GM12878 (cell line): ENCODE measurements at regions not wholly inside any gene's neighbourhood (a gene's known extent, or its start where the extent isn't known, plus 50 kb on each side); places are given as distances from the start of the nearest gene placed in this dataset.

Experiments used
- ATAC-seq: fragments of 200-7000 bp; cut with Tn5 transposase; 3 replicates; pipeline ENCODE4 v1.9.1; 2020; ENCODE audit warnings: mild to moderate bottlenecking, moderate library complexity
- BruUV-seq: library from RNA; stranded (reverse); fragments of 400-500 nt; replicated peaks from 2 replicates; lab custom pipeline; 2021; lab: Mats Ljungman, UMichigan
- CTCF ChIA-PET: fragments of 300-600 bp; sonication (Branson Sonifier 250); formaldehyde crosslinking; extraction: SDS; loops from one replicate; lab custom pipeline; 2021; ENCODE audit warnings: inconsistent platforms; lab: Yijun Ruan, JAX
- POLR2A ChIA-PET: fragments of 350-600 bp; formaldehyde crosslinking; extraction: SDS; loops from one replicate; lab custom pipeline; 2021; ENCODE audit warnings: inconsistent platforms; lab: Charles Lee
- RAD21 ChIA-PET: fragments of 300-600 bp; sonication (Branson Sonifier 250); formaldehyde crosslinking; loops from one replicate; lab custom pipeline; 2023; ENCODE audit warnings: antibody characterized with exemption; ENCODE audit not compliant: unreplicated experiment; lab: Charles Lee
- SMC1A ChIA-PET: fragments of 300-600 bp; sonication (Branson Sonifier 250); formaldehyde crosslinking; loops from one replicate; lab custom pipeline; 2023; ENCODE audit not compliant: unreplicated experiment, uncharacterized antibody; lab: Charles Lee
- DNase-seq: peaks from one replicate; pipeline ENCODE4 v3.0.0-alpha.2; 2011; ENCODE audit warnings: low read depth, low spot score
- FAIRE-seq: peaks from 3 replicates; lab custom pipeline; 2011; peaks lifted over from hg19 to GRCh38; lab: Jason Lieb, UNC
- H2AFZ ChIP-seq: 2 replicates; pipeline ENCODE4 v1.6.0; 2011; ENCODE audit warnings: low read depth, low read length, control low read depth; ENCODE audit not compliant: control insufficient read depth
- H3K27ac ChIP-seq: 2 replicates; pipeline ENCODE4 v1.5.1; 2011; ENCODE audit warnings: control low read depth; ENCODE audit not compliant: control insufficient read depth, insufficient read depth
- H3K27me3 ChIP-seq, 2 experiments: replicated peaks in 1 of 2; 2 replicates each; pipeline versions ENCODE4 v1.6.0 to v1.6.1; 2011; ENCODE audit warnings: low read length in 1 of 2; ENCODE audit not compliant: control insufficient read depth in 2 of 2, insufficient read depth in 2 of 2
- H3K36me3 ChIP-seq, 2 experiments: 2 replicates each; pipeline ENCODE4 v1.5.1; 2011; ENCODE audit warnings: low read length in 1 of 2; ENCODE audit not compliant: control insufficient read depth in 2 of 2, insufficient read depth in 2 of 2
- H3K4me1 ChIP-seq: 2 replicates; pipeline ENCODE4 v1.6.1; 2011; ENCODE audit warnings: mild to moderate bottlenecking, low read length, moderate library complexity, mixed read lengths; ENCODE audit not compliant: control insufficient read depth, insufficient read depth
- H3K4me2 ChIP-seq: 2 replicates; pipeline ENCODE4 v1.6.0; 2011; ENCODE audit warnings: control low read depth; ENCODE audit not compliant: control insufficient read depth, insufficient read depth
- H3K4me3 ChIP-seq: fragments of 200-600 bp; sonication (generic); 2 replicates; pipeline ENCODE4 v1.5.1; 2016
- H3K79me2 ChIP-seq: 2 replicates; pipeline ENCODE4 v1.6.0; 2011; ENCODE audit warnings: low read length; ENCODE audit not compliant: control insufficient read depth, insufficient read depth
- H3K9ac ChIP-seq: 2 replicates; pipeline ENCODE4 v1.8.0; 2011; ENCODE audit warnings: low read length, control low read depth, mixed read lengths; ENCODE audit not compliant: control insufficient read depth, insufficient read depth
- H3K9me3 ChIP-seq: replicated peaks from 3 replicates; pipeline ENCODE4 v1.5.1; 2011; ENCODE audit warnings: mild to moderate bottlenecking, low read length; ENCODE audit not compliant: control insufficient read depth, insufficient read depth
- H4K20me1 ChIP-seq: 2 replicates; pipeline ENCODE4 v1.6.0; 2011; ENCODE audit not compliant: control insufficient read depth, insufficient read depth
- ESRRA ChIP-seq: IDR thresholded peaks from 2 replicates; pipeline ENCODE4 v1.6.1; 2012; ENCODE audit warnings: mild to moderate bottlenecking, low read length, improper control_type of control experiment
- FOS ChIP-seq: IDR thresholded peaks from 3 replicates; pipeline ENCODE4 v1.6.1; 2011; ENCODE audit warnings: borderline replicate concordance; ENCODE audit not compliant: insufficient read length; ENCODE audit errors: extremely low read depth
- KLF5 ChIP-seq: fragments of 450-650 bp; IDR thresholded peaks from 2 replicates; pipeline ENCODE4 v1.6.1; 2014; ENCODE audit warnings: mild to moderate bottlenecking; ENCODE audit not compliant: partially characterized antibody
- MEF2A ChIP-seq: IDR thresholded peaks from 2 replicates; pipeline ENCODE4 v1.6.1; 2011; ENCODE audit warnings: low read depth, mild to moderate bottlenecking, low read length, moderate library complexity; ENCODE audit not compliant: insufficient read depth
- NFIC ChIP-seq: IDR thresholded peaks from 2 replicates; pipeline ENCODE4 v1.6.1; 2012; ENCODE audit warnings: low read depth, mild to moderate bottlenecking, inconsistent platforms, low read length, moderate library complexity
- NFXL1 ChIP-seq: fragments of 450-650 bp; IDR thresholded peaks from 2 replicates; pipeline ENCODE4 v1.6.1; 2017; ENCODE audit warnings: antibody characterized with exemption, mild to moderate bottlenecking, borderline replicate concordance
- PML ChIP-seq: IDR thresholded peaks from 2 replicates; pipeline ENCODE4 v1.6.1; 2012; ENCODE audit warnings: low read length, inconsistent platforms
- POLR2A ChIP-seq: IDR thresholded peaks from 2 replicates; pipeline ENCODE4 v1.6.1; 2011; ENCODE audit warnings: low read depth, mild to moderate bottlenecking, low read length
- RBBP5 ChIP-seq: fragments of 200-600 bp; sonication (generic); conservative IDR thresholded peaks from 2 replicates; pipeline ENCODE4 v1.6.1; 2016
- RFX5 ChIP-seq: IDR thresholded peaks from 2 replicates; pipeline ENCODE4 v1.6.1; 2011; ENCODE audit warnings: low read depth, low read length, improper control_type of control experiment
- RUNX3 ChIP-seq: IDR thresholded peaks from 2 replicates; pipeline ENCODE4 v1.6.1; 2012; ENCODE audit warnings: low read length, inconsistent platforms
- SMARCA5 ChIP-seq: fragments of 450-650 bp; IDR thresholded peaks from 2 replicates; pipeline ENCODE4 v1.6.1; 2017; ENCODE audit warnings: mild to moderate bottlenecking
- SMC3 ChIP-seq: IDR thresholded peaks from 2 replicates; pipeline ENCODE4 v1.6.1; 2011; ENCODE audit warnings: low read length, improper control_type of control experiment, borderline replicate concordance
- SP1 ChIP-seq: IDR thresholded peaks from one replicate; pipeline ENCODE4 v1.6.1; 2011; ENCODE audit warnings: low read depth, low read length
- ZNF622 ChIP-seq: fragments of 450-650 bp; IDR thresholded peaks from 2 replicates; pipeline ENCODE4 v1.6.1; 2017; ENCODE audit warnings: mild to moderate bottlenecking, inconsistent platforms
- WGBS: methylation state at CpG from one replicate; pipeline ENCODE4 v1.1.6; 2016; ENCODE audit warnings: low lambda C conversion rate; ENCODE audit not compliant: insufficient replicate concordance, insufficient coverage; ENCODE audit errors: missing lambda C conversion rate; 5-methylcytosine and 5-hydroxymethylcytosine counted together
- in situ Hi-C: fragments of 300-500 bp; cut with MboI; formaldehyde crosslinking; loops from 9 replicates; pipeline ENCODE4 v1.14.3; 2018; ENCODE audit warnings: mixed read lengths
- intact Hi-C: fragments of 100-400 bp; cut with micrococcal nuclease; formaldehyde crosslinking; loops from one replicate; pipeline ENCODE4 v1.14.2; 2022; ENCODE audit not compliant: unreplicated experiment
- TF ChIP-seq, protein P1 (sequence below): fragments of 450-650 bp; IDR thresholded peaks from 2 replicates; pipeline ENCODE4 v1.6.1; 2016; ENCODE audit warnings: mild to moderate bottlenecking
- TF ChIP-seq, protein P2 (sequence below): IDR thresholded peaks from 2 replicates; pipeline ENCODE4 v1.6.1; 2012; ENCODE audit warnings: low read depth, low read length, improper control_type of control experiment
- TF ChIP-seq, protein P3 (sequence below): IDR thresholded peaks from 2 replicates; pipeline ENCODE4 v1.6.1; 2012; ENCODE audit warnings: improper control_type of control experiment, low read depth, low read length; ENCODE audit not compliant: insufficient replicate concordance
- TF ChIP-seq, protein P4 (sequence below): IDR thresholded peaks from 2 replicates; pipeline ENCODE4 v1.6.1; 2011; ENCODE audit warnings: borderline replicate concordance, low read depth, mild to moderate bottlenecking, moderate library complexity, mixed read lengths, low read length; ENCODE audit not compliant: insufficient read depth; ENCODE audit errors: extremely low read length

DNA sequence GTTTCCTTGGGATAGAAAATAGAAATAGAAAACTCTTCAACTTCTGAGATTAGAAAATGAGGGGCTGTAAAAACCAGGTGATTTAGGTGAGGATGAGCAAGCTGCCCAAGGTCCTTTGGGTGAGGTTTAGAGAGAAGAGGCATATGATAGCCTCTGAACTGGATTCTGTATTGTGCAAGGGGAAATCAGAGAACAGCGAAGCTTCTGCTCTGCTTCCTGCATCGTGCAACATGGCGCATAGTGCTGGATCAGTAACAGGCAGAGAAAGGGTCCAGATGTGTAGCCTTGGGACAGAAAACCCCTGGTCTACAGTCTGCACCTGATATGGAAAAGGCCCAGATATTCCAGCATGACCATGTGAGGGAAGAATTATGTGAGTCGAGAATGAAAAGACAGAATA, 121.7 kb downstream of the MBL2 start:
- intact Hi-C loops (no loop called here), in situ Hi-C loops (no loop called here)
- ChIA-PET POLR2A (no interaction called here), RAD21 (no interaction called here), SMC1A (no interaction called here), CTCF (interaction anchor here (0.9 to 1.4 kb wide), 2 partner anchors 8 to 90 kb away, joined by 3 read pairs; no protein-coding TSS in a partner anchor)
- Histone ChIP-seq H3K27me3 (no peaks in the 10 kb centered on the region; a peak in 1 of 4 replicates), H3K4me1 (no peaks in the 10 kb centered on the region), H3K79me2 (no peaks in the 10 kb centered on the region), H3K9ac (no peak overlapping the region), H3K4me3 (no peak overlapping the region), H2AFZ (no peak overlapping the region), H3K27ac (no peak overlapping the region), H3K36me3 (no peaks in the 10 kb centered on the region), H4K20me1 (no peaks in the 10 kb centered on the region), H3K4me2 (no peak overlapping the region), H3K9me3 (no peaks in the 10 kb centered on the region)
- TF ChIP-seq FOS (no peak), NFIC (no peak), MEF2A (no peak), RFX5 (no peak), NFXL1 (no peak), ZNF622 (no peak), SP1 (no peak), POLR2A (no peak), RUNX3 (no peak), SMC3 (no peak), PML (no peak), ESRRA (no peak), RBBP5 (no peak), KLF5 (no peak), SMARCA5 (no peak)
- TF ChIP-seq, protein P1, sequence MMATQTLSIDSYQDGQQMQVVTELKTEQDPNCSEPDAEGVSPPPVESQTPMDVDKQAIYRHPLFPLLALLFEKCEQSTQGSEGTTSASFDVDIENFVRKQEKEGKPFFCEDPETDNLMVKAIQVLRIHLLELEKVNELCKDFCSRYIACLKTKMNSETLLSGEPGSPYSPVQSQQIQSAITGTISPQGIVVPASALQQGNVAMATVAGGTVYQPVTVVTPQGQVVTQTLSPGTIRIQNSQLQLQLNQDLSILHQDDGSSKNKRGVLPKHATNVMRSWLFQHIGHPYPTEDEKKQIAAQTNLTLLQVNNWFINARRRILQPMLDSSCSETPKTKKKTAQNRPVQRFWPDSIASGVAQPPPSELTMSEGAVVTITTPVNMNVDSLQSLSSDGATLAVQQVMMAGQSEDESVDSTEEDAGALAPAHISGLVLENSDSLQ: no peak
- TF ChIP-seq, protein P2, sequence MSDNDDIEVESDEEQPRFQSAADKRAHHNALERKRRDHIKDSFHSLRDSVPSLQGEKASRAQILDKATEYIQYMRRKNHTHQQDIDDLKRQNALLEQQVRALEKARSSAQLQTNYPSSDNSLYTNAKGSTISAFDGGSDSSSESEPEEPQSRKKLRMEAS: no peak
- TF ChIP-seq, protein P3, sequence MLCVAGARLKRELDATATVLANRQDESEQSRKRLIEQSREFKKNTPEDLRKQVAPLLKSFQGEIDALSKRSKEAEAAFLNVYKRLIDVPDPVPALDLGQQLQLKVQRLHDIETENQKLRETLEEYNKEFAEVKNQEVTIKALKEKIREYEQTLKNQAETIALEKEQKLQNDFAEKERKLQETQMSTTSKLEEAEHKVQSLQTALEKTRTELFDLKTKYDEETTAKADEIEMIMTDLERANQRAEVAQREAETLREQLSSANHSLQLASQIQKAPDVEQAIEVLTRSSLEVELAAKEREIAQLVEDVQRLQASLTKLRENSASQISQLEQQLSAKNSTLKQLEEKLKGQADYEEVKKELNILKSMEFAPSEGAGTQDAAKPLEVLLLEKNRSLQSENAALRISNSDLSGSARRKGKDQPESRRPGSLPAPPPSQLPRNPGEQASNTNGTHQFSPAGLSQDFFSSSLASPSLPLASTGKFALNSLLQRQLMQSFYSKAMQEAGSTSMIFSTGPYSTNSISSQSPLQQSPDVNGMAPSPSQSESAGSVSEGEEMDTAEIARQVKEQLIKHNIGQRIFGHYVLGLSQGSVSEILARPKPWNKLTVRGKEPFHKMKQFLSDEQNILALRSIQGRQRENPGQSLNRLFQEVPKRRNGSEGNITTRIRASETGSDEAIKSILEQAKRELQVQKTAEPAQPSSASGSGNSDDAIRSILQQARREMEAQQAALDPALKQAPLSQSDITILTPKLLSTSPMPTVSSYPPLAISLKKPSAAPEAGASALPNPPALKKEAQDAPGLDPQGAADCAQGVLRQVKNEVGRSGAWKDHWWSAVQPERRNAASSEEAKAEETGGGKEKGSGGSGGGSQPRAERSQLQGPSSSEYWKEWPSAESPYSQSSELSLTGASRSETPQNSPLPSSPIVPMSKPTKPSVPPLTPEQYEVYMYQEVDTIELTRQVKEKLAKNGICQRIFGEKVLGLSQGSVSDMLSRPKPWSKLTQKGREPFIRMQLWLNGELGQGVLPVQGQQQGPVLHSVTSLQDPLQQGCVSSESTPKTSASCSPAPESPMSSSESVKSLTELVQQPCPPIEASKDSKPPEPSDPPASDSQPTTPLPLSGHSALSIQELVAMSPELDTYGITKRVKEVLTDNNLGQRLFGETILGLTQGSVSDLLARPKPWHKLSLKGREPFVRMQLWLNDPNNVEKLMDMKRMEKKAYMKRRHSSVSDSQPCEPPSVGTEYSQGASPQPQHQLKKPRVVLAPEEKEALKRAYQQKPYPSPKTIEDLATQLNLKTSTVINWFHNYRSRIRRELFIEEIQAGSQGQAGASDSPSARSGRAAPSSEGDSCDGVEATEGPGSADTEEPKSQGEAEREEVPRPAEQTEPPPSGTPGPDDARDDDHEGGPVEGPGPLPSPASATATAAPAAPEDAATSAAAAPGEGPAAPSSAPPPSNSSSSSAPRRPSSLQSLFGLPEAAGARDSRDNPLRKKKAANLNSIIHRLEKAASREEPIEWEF: no peak
- TF ChIP-seq, protein P4, sequence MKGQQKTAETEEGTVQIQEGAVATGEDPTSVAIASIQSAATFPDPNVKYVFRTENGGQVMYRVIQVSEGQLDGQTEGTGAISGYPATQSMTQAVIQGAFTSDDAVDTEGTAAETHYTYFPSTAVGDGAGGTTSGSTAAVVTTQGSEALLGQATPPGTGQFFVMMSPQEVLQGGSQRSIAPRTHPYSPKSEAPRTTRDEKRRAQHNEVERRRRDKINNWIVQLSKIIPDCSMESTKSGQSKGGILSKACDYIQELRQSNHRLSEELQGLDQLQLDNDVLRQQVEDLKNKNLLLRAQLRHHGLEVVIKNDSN: no peak
- ATAC-seq (no peak), FAIRE-seq (no peak), DNase-seq (no peak)
- 14% methylated on average over 4 of the region's 4 CpGs for WGBS
- BruUV-seq: no TSS peak
